IMR-90 (cell line): ENCODE measurements at regions not wholly inside any gene's neighbourhood (a gene's known extent, or its start where the extent isn't known, plus 50 kb on each side); places are given as distances from the start of the nearest gene placed in this dataset.
A peak's percentile ranks its signal among the peaks of the same experiment; 100 is the strongest.

ENCODE experiments used
- ATAC-seq: fragments of 200-7000 bp; cut with Tn5 transposase; 2 replicates; pipeline ENCODE4 v1.9.1; 2020; ENCODE audit warnings: low read depth, mild to moderate bottlenecking, moderate library complexity
- BruUV-seq: library from RNA; stranded (reverse); fragments of 400-500 nt; replicated peaks from 2 replicates; lab custom pipeline; 2021; lab: Mats Ljungman, UMichigan
- CTCF ChIA-PET: fragments of 300-600 bp; formaldehyde crosslinking; extraction: SDS; loops from one replicate; lab custom pipeline; 2021; ENCODE audit warnings: antibody characterized with exemption; lab: Yijun Ruan, JAX
- POLR2A ChIA-PET: fragments of 300-600 bp; sonication (Branson Sonifier 250); formaldehyde crosslinking; loops from one replicate; lab custom pipeline; 2022; ENCODE audit warnings: antibody characterized with exemption; ENCODE audit not compliant: unreplicated experiment; lab: Charles Lee
- DNase-seq: peaks from one replicate; pipeline ENCODE4 v3.0.0; 2013
- H2AFZ ChIP-seq: replicated peaks from 2 replicates; pipeline ENCODE3; 2013; ENCODE audit warnings: low read length, mild to moderate bottlenecking; ENCODE audit not compliant: poor library complexity
- H2AK5ac ChIP-seq: 2 replicates; pipeline ENCODE4 v1.6.1; 2013; ENCODE audit warnings: low read depth, low read length, inconsistent platforms
- H2AK9ac ChIP-seq: replicated peaks from 2 replicates; pipeline ENCODE3; 2013; ENCODE audit warnings: mild to moderate bottlenecking, low read depth, low read length, moderate library complexity; ENCODE audit not compliant: poor library complexity
- H2BK120ac ChIP-seq: 2 replicates; pipeline ENCODE4 v1.6.1; 2013; ENCODE audit warnings: low read depth, low read length, inconsistent platforms
- H2BK15ac ChIP-seq: 3 replicates; pipeline ENCODE4 v1.6.1; 2013; ENCODE audit warnings: low read depth, low read length, inconsistent platforms
- H2BK20ac ChIP-seq: 2 replicates; pipeline ENCODE4 v1.6.1; 2013; ENCODE audit warnings: low read depth, mild to moderate bottlenecking, inconsistent platforms, low read length, moderate library complexity
- H2BK5ac ChIP-seq: 2 replicates; pipeline ENCODE4 v1.6.1; 2013; ENCODE audit warnings: mild to moderate bottlenecking, low read depth, low read length, inconsistent platforms; ENCODE audit not compliant: poor library complexity, severe bottlenecking
- H3K14ac ChIP-seq: replicated peaks from 2 replicates; pipeline ENCODE4 v1.6.1; 2013; ENCODE audit warnings: low read depth, low read length, inconsistent platforms
- H3K18ac ChIP-seq: 2 replicates; pipeline ENCODE4 v1.6.1; 2013; ENCODE audit warnings: low read depth, low read length, control low read depth
- H3K23ac ChIP-seq: 2 replicates; pipeline ENCODE4 v1.6.1; 2013; ENCODE audit warnings: low read depth, low read length, inconsistent platforms
- H3K27ac ChIP-seq: 2 replicates; pipeline ENCODE4 v1.5.1; 2013; ENCODE audit warnings: mild to moderate bottlenecking, control low read depth, low read length; ENCODE audit not compliant: insufficient read depth
- H3K27me3 ChIP-seq: 2 replicates; pipeline ENCODE4 v1.6.1; 2013; ENCODE audit warnings: low read length; ENCODE audit not compliant: control insufficient read depth, insufficient read depth
- H3K36me3 ChIP-seq: 2 replicates; pipeline ENCODE4 v1.6.1; 2013; ENCODE audit warnings: low read length, mixed read lengths; ENCODE audit not compliant: control insufficient read depth, insufficient read depth
- H3K4ac ChIP-seq: 2 replicates; pipeline ENCODE4 v1.6.1; 2013; ENCODE audit warnings: low read depth, low read length, inconsistent platforms
- H3K4me1 ChIP-seq: 2 replicates; pipeline ENCODE4 v1.6.1; 2013; ENCODE audit warnings: low read length, mixed read lengths; ENCODE audit not compliant: control insufficient read depth, insufficient read depth
- H3K4me2 ChIP-seq: 2 replicates; pipeline ENCODE4 v1.6.1; 2013; ENCODE audit warnings: low read depth, mild to moderate bottlenecking, control low read depth, low read length, moderate library complexity
- H3K4me3 ChIP-seq: 2 replicates; pipeline ENCODE4 v1.5.1; 2013; ENCODE audit warnings: low read depth, mild to moderate bottlenecking, control low read depth, low read length, moderate library complexity; ENCODE audit not compliant: insufficient read depth
- H3K56ac ChIP-seq: 2 replicates; pipeline ENCODE4 v1.6.1; 2013; ENCODE audit warnings: low read length, inconsistent platforms; ENCODE audit not compliant: insufficient read depth; ENCODE audit errors: extremely low read depth
- H3K79me1 ChIP-seq, 2 experiments: 2 replicates each; pipeline ENCODE4 v1.6.1; 2013; ENCODE audit warnings: low read length in 2 of 2, inconsistent platforms in 1 of 2, low read depth in 1 of 2
- H3K9ac ChIP-seq: 2 replicates; pipeline ENCODE4 v1.6.1; 2013; ENCODE audit warnings: low read depth, low read length, control low read depth
- H3K9me1 ChIP-seq: 2 replicates; pipeline ENCODE4 v1.6.1; 2013; ENCODE audit warnings: low read length, inconsistent platforms; ENCODE audit not compliant: insufficient read depth
- H3K9me3 ChIP-seq: 2 replicates; pipeline ENCODE4 v1.6.1; 2013; ENCODE audit warnings: low read length; ENCODE audit not compliant: control insufficient read depth, insufficient read depth
- H4K20me1 ChIP-seq: 2 replicates; pipeline ENCODE4 v1.6.1; 2013; ENCODE audit warnings: low read length, inconsistent platforms; ENCODE audit not compliant: insufficient read depth
- H4K5ac ChIP-seq: 2 replicates; pipeline ENCODE4 v1.6.1; 2013; ENCODE audit warnings: mild to moderate bottlenecking, low read depth, low read length, control low read depth
- H4K8ac ChIP-seq, 2 experiments: 2 replicates each; pipeline ENCODE4 v1.6.1; 2013; ENCODE audit warnings: low read depth in 2 of 2, low read length in 2 of 2, control low read depth in 1 of 2, inconsistent platforms in 1 of 2
- H4K91ac ChIP-seq: 2 replicates; pipeline ENCODE4 v1.6.1; 2013; ENCODE audit warnings: low read depth, low read length, inconsistent platforms; ENCODE audit not compliant: insufficient read depth
- CEBPB ChIP-seq: IDR thresholded peaks from 2 replicates; pipeline ENCODE4 v1.6.1; 2012; ENCODE audit warnings: low read depth, low read length, improper control_type of control experiment
- FOS ChIP-seq: fragments of 150-350 bp; IDR thresholded peaks from 2 replicates; pipeline ENCODE4 v1.6.1; 2016; ENCODE audit warnings: low read depth, low read length
- MAFK ChIP-seq: IDR thresholded peaks from 2 replicates; pipeline ENCODE4 v1.6.1; 2012; ENCODE audit warnings: low read depth, low read length, improper control_type of control experiment
- MAZ ChIP-seq: IDR thresholded peaks from 2 replicates; pipeline ENCODE4 v1.6.1; 2012; ENCODE audit warnings: low read depth, mild to moderate bottlenecking, low read length, improper control_type of control experiment, moderate library complexity, borderline replicate concordance
- MXI1 ChIP-seq: IDR thresholded peaks from 2 replicates; pipeline ENCODE4 v1.6.1; 2012; ENCODE audit warnings: low read depth, mild to moderate bottlenecking, low read length, moderate library complexity, borderline replicate concordance
- NFE2L2 ChIP-seq: fragments of 150-350 bp; IDR thresholded peaks from 2 replicates; pipeline ENCODE4 v1.6.1; 2016; ENCODE audit warnings: low read depth, mild to moderate bottlenecking, low read length
- POLR2A ChIP-seq: IDR thresholded peaks from 2 replicates; pipeline ENCODE4 v1.6.1; 2012; ENCODE audit warnings: mild to moderate bottlenecking, low read depth, low read length
- RAD21 ChIP-seq: IDR thresholded peaks from 2 replicates; pipeline ENCODE4 v1.6.1; 2012; ENCODE audit warnings: low read length, improper control_type of control experiment
- RCOR1 ChIP-seq: IDR thresholded peaks from 2 replicates; pipeline ENCODE4 v1.6.1; 2012; ENCODE audit warnings: mild to moderate bottlenecking, low read length, improper control_type of control experiment; ENCODE audit not compliant: insufficient replicate concordance
- RFX5 ChIP-seq: IDR thresholded peaks from 2 replicates; pipeline ENCODE4 v1.8.0; 2012; ENCODE audit warnings: low read depth, mild to moderate bottlenecking, low read length, moderate library complexity
- WGBS, 2 experiments: methylation state at CpG; one replicate each; pipeline versions ENCODE4 v1.1.5 to v1.1.7; 2013; ENCODE audit warnings: missing lambda C conversion rate in 2 of 2; ENCODE audit not compliant: insufficient read length in 1 of 2; ENCODE audit errors: extremely low coverage in 2 of 2; 5-methylcytosine and 5-hydroxymethylcytosine counted together
- dilution Hi-C: fragments of 300-500 bp; cut with HindIII; formaldehyde crosslinking; loops from one replicate; pipeline ENCODE4 v1.14.3; 2018; ENCODE audit warnings: low sequenced_read_pairs; ENCODE audit not compliant: unreplicated experiment
- in situ Hi-C: fragments of 300-500 bp; cut with MboI; formaldehyde crosslinking; loops from 3 replicates; pipeline ENCODE4 v1.14.3; 2019; ENCODE audit warnings: low sequenced_read_pairs, inconsistent platforms, mixed read lengths
- intact Hi-C: fragments of 100-400 bp; cut with micrococcal nuclease; formaldehyde crosslinking; loops from 2 replicates; pipeline ENCODE4 v1.10.0; 2022
- TF ChIP-seq, protein P1 (sequence below): fragments of 150-350 bp; IDR thresholded peaks from 2 replicates; pipeline ENCODE4 v1.6.1; 2017; ENCODE audit warnings: mild to moderate bottlenecking, antibody characterized with exemption, low read length, low read depth
- TF ChIP-seq, protein P2 (sequence below): fragments of 150-350 bp; IDR thresholded peaks from 2 replicates; pipeline ENCODE4 v1.6.1; 2016; ENCODE audit warnings: low read depth, mild to moderate bottlenecking, low read length, moderate library complexity, borderline replicate concordance

DNA sequence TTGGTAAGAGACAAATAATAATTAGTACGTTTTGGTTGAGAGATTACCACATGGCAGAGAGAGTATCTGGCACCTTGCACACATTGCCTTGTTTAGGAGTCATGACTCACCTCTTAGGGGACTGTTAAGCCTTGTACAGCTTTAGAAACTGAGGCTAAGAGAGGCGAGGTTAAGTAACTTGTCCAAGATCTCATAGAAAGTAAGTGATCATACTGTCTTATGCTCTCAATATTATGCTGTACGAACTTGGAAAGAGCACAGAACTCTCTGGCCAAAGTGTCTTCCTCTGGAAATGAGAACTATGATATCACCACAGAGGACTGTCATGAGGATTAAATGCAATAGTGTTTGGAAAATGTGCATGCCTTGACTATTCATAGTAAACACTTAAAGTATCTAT lies 249.0 kb downstream of the UTRN start:
- BruUV-seq = no TSS peak
- Histone ChIP-seq H3K23ac (no peak overlapping the region), H4K8ac (no peak overlapping the region), H3K9me1 (peaks cover 3% of the 10 kb centered on the region), H3K14ac (no peak overlapping the region), H4K20me1 (no peaks in the 10 kb centered on the region), H3K4me1 (no peaks in the 10 kb centered on the region), H2AK5ac (no peak overlapping the region), H3K56ac (no peak overlapping the region), H2AFZ (no peak overlapping the region), H3K27me3 (no peaks in the 10 kb centered on the region), H3K4me3 (no peak overlapping the region), H3K79me1 (peaks cover under 1 to 2% of the 10 kb centered on the region in 2 experiments; a peak in 2 of 4 replicates), H4K91ac (no peak overlapping the region), H3K4ac (no peak overlapping the region), H2BK20ac (no peak overlapping the region), H2AK9ac (no peak overlapping the region), H3K18ac (no peak overlapping the region), H4K5ac (no peak overlapping the region), H2BK5ac (no peak overlapping the region), H3K4me2 (no peak overlapping the region), H2BK15ac (no peak overlapping the region), H3K9ac (no peak overlapping the region), H2BK120ac (no peak overlapping the region), H3K27ac (no peak overlapping the region), H3K36me3 (peaks cover 9% of the 10 kb centered on the region; the same call in 1 of the 2 replicates), H3K9me3 (no peaks in the 10 kb centered on the region)
- intact Hi-C loops (no loop called here), in situ Hi-C loops (no loop called here), dilution Hi-C loops (no loop called here)
- TF ChIP-seq RFX5 (no peak), POLR2A (no peak), RCOR1 (no peak), FOS (no peak), MAZ (no peak), NFE2L2 (no peak), MXI1 (no peak), RAD21 (no peak), MAFK (no peak), CEBPB (no peak)
- TF ChIP-seq, protein P1, sequence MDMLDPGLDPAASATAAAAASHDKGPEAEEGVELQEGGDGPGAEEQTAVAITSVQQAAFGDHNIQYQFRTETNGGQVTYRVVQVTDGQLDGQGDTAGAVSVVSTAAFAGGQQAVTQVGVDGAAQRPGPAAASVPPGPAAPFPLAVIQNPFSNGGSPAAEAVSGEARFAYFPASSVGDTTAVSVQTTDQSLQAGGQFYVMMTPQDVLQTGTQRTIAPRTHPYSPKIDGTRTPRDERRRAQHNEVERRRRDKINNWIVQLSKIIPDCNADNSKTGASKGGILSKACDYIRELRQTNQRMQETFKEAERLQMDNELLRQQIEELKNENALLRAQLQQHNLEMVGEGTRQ = no peak
- TF ChIP-seq, protein P2, sequence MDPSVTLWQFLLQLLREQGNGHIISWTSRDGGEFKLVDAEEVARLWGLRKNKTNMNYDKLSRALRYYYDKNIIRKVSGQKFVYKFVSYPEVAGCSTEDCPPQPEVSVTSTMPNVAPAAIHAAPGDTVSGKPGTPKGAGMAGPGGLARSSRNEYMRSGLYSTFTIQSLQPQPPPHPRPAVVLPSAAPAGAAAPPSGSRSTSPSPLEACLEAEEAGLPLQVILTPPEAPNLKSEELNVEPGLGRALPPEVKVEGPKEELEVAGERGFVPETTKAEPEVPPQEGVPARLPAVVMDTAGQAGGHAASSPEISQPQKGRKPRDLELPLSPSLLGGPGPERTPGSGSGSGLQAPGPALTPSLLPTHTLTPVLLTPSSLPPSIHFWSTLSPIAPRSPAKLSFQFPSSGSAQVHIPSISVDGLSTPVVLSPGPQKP = no peak
- DNase-seq (peak; percentile 12), ATAC-seq (peak; percentile 77)
- no CpG with 5 or more reads among the region's 3 CpGs for WGBS, 2 experiments
- CTCF ChIA-PET = no interaction called here
- POLR2A ChIA-PET = no interaction called here
